H1 (cell line): ENCODE measurements at regions not wholly inside any gene's neighbourhood (a gene's known extent, or its start where the extent isn't known, plus 50 kb on each side); places are given as distances from the start of the nearest gene placed in this dataset.

Experiments used
- BCL11A ChIP-seq, 2 experiments: IDR thresholded peaks; one replicate each; pipeline ENCODE4 v1.6.1; 2011; ENCODE audit warnings: low read depth in 2 of 2, low read length in 2 of 2, mild to moderate bottlenecking in 2 of 2
- GTF2F1 ChIP-seq: IDR thresholded peaks from 2 replicates; pipeline ENCODE4 v1.6.1; 2012; ENCODE audit warnings: low read depth, low read length, improper control_type of control experiment, borderline replicate concordance
- POLR2AphosphoS5 ChIP-seq: IDR thresholded peaks from 2 replicates; pipeline ENCODE4 v1.6.1; 2011; ENCODE audit warnings: low read depth, low read length
- RNF2 ChIP-seq: fragments of 200-900, 300-1000 bp; sonication (generic); IDR thresholded peaks from 2 replicates; pipeline ENCODE4 v1.7.1; 2016; ENCODE audit warnings: borderline replicate concordance, low read depth, mild to moderate bottlenecking, antibody characterized with exemption, low read length; ENCODE audit not compliant: poor library complexity, severe bottlenecking; ENCODE audit errors: missing control alignments
- RXRA ChIP-seq: IDR thresholded peaks from 2 replicates; pipeline ENCODE4 v1.6.1; 2011; ENCODE audit warnings: low read depth, mild to moderate bottlenecking, low read length, moderate library complexity; ENCODE audit not compliant: insufficient read depth
- YY1 ChIP-seq: IDR thresholded peaks from 2 replicates; pipeline ENCODE4 v1.6.1; 2011; ENCODE audit warnings: low read depth, mild to moderate bottlenecking, low read length

DNA sequence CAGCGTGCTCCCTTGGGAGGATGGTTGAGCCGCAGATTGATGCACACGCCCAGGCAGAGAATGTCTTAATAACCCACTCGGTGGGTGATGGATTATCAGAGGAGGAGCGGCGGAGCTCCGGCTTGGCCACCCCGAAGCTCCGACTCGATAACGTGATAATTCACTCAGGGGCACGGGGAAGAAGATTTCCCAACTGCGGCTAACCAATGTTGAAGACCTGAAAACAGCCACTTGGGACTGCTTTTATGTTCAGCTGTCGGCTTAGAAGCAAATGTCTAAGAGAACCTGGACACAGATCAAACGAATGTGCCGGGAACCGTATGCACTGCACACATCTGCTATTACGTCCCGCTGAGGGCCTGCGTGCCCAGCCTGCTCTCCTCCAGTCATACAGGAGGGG is 206.8 kb upstream of the CADM1 start (continued):
- TF ChIP-seq BCL11A (IDR thresholded peaks at IDR 0.05; ENCODE audit: low read depth in 2 of 2, low read length in 2 of 2) (no peak), GTF2F1 (no peak), RNF2 (no peak), YY1 (no peak), POLR2AphosphoS5 (no peak), RXRA (no peak)
